ENCODE measurements at regions not wholly inside any gene's neighbourhood (a gene's known extent, or its start where the extent isn't known, plus 50 kb on each side); places are given as distances from the start of the nearest gene placed in this dataset.

DNA sequence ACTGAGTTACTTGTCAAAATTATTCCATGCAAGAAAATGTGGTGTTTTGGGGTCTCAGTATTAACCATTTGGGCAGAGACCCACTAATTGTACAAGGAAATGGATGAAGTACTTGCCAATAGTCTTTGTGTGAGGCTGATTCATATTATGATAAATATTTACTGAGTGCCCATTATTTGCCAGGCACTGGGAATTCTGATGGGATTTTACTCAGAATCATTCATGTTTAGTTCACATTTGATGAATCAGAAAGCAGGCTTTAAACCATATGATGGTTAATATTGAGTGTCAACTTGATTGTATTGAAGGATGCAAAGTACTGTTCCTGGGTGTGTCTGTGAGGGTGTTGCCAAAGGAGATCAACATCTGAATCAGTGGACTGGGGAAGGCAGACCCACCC is 66.2 kb upstream of the SOX21 start:
- no peak overlapping the region for H3K4me2 ChIP-seq
- no peaks in the 10 kb centered on the region for H4K20me1 ChIP-seq (ENCODE audit: low read depth)
- no peaks in the 10 kb centered on the region for H3K9me3 ChIP-seq (ENCODE audit: low read depth)
- TF ChIP-seq EZH2phosphoT487 (IDR thresholded peaks at IDR 0.05): no peak
- no peak for TF ChIP-seq EZH2 (IDR thresholded peaks at IDR 0.05)
- TF ChIP-seq, protein P1, sequence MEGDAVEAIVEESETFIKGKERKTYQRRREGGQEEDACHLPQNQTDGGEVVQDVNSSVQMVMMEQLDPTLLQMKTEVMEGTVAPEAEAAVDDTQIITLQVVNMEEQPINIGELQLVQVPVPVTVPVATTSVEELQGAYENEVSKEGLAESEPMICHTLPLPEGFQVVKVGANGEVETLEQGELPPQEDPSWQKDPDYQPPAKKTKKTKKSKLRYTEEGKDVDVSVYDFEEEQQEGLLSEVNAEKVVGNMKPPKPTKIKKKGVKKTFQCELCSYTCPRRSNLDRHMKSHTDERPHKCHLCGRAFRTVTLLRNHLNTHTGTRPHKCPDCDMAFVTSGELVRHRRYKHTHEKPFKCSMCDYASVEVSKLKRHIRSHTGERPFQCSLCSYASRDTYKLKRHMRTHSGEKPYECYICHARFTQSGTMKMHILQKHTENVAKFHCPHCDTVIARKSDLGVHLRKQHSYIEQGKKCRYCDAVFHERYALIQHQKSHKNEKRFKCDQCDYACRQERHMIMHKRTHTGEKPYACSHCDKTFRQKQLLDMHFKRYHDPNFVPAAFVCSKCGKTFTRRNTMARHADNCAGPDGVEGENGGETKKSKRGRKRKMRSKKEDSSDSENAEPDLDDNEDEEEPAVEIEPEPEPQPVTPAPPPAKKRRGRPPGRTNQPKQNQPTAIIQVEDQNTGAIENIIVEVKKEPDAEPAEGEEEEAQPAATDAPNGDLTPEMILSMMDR (IDR thresholded peaks at IDR 0.05): no peak
- H3K4me3 ChIP-seq: no peak overlapping the region
- H3K27me3 Mint-ChIP-seq (ENCODE audit: insufficient read depth, low read depth): peaks cover 10% of the 10 kb centered on the region
- H3K79me2 ChIP-seq (ENCODE audit: low read depth): no peaks in the 10 kb centered on the region
- H3K4me3 Mint-ChIP-seq: no peak overlapping the region
- peaks cover 8% of the 10 kb centered on the region for H3K4me1 ChIP-seq
- peaks cover 18% of the 10 kb centered on the region for H3K9me3 Mint-ChIP-seq
- H2AFZ ChIP-seq (replicated peaks): no peak overlapping the region
- no peaks in the 10 kb centered on the region for H3K36me3 Mint-ChIP-seq
- no peak overlapping the region for H3K27ac Mint-ChIP-seq
- H3F3A ChIP-seq (ENCODE audit: low read depth): no peaks in the 10 kb centered on the region
- DNase-seq (ENCODE audit: low spot score): no peak
- no peaks in the 10 kb centered on the region for H3K27me3 ChIP-seq
- no peak overlapping the region for H3K27ac ChIP-seq
- H3K9ac ChIP-seq: no peak overlapping the region
- H3K4me1 Mint-ChIP-seq: peaks cover 16% of the 10 kb centered on the region
- no peaks in the 10 kb centered on the region for H3K36me3 ChIP-seq

DNA sequence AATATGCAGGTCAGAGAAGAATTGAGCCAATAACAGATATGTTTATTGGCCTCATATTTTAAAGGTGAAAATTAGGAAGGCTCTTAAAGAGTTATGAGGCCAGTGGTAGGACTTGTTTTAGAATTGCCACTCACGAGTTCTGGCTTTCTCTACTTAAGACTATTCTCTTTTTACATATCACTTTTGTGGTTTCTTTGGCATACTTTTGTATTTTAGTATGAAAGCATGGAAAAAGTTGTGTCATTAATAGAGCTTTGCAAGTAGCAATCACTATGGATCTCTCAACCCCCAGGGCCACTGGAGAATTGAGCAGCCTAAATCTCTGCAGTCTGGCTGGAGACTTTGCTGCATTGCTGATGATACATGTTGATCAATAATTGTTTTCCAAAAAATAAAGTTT is 64.6 kb upstream of the SOX21 start:
- Histone ChIP-seq H3K36me3 (no peaks in the 10 kb centered on the region), H3K4me1 (peaks cover 8% of the 10 kb centered on the region), H3K9ac (no peak overlapping the region), H3K27me3 (no peaks in the 10 kb centered on the region), H3K4me2 (peak overlapping the region; percentile 25), H3K27ac (no peak overlapping the region), H2AFZ (replicated peaks) (no peak overlapping the region), H3K4me3 (no peak overlapping the region), H3K9me3 (ENCODE audit: low read depth) (no peaks in the 10 kb centered on the region), H3F3A (ENCODE audit: low read depth) (no peaks in the 10 kb centered on the region), H3K79me2 (ENCODE audit: low read depth) (no peaks in the 10 kb centered on the region), H4K20me1 (ENCODE audit: low read depth) (no peaks in the 10 kb centered on the region)
- H3K4me1 Mint-ChIP-seq: peaks cover 16% of the 10 kb centered on the region
- TF ChIP-seq EZH2 (IDR thresholded peaks at IDR 0.05): no peak
- no peak for DNase-seq (ENCODE audit: low spot score)
- no peaks in the 10 kb centered on the region for H3K36me3 Mint-ChIP-seq
- H3K27me3 Mint-ChIP-seq (ENCODE audit: insufficient read depth, low read depth): peaks cover 10% of the 10 kb centered on the region
- H3K27ac Mint-ChIP-seq: peak overlapping the region; percentile 37
- peaks cover 10% of the 10 kb centered on the region for H3K9me3 Mint-ChIP-seq
- no peak overlapping the region for H3K4me3 Mint-ChIP-seq

DNA sequence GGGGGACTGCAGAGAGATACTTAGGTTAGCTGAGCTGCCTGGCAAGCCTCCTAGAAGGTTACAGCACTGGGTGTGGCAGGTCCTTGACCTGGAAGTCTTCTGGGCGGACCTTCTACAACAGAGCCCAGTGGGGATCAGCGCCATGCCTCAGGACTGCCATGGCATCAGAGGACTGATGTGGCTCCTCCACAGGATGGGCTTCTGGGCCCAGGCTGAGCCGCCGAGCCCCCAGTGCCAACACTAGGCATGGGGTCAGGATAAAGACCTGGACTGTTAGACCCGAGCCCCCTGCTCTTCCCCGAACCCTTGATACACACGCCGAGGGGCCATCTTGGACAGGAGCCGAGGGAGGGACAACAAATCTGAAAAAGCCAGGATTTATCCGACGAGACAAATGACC is 64.0 kb upstream of the SOX21 start:
- Histone ChIP-seq H3K9ac (no peak overlapping the region), H3K27ac (no peak overlapping the region), H3K4me1 (peaks cover 8% of the 10 kb centered on the region), H3F3A (ENCODE audit: low read depth) (no peaks in the 10 kb centered on the region), H3K36me3 (no peaks in the 10 kb centered on the region), H2AFZ (replicated peaks) (no peak overlapping the region), H4K20me1 (ENCODE audit: low read depth) (no peaks in the 10 kb centered on the region), H3K4me2 (no peak overlapping the region), H3K79me2 (ENCODE audit: low read depth) (no peaks in the 10 kb centered on the region), H3K4me3 (no peak overlapping the region), H3K27me3 (no peaks in the 10 kb centered on the region), H3K9me3 (ENCODE audit: low read depth) (no peaks in the 10 kb centered on the region)
- DNase-seq (ENCODE audit: low spot score): no peak
- Mint-ChIP-seq H3K4me1 (peaks cover 16% of the 10 kb centered on the region), H3K36me3 (no peaks in the 10 kb centered on the region), H3K4me3 (no peak overlapping the region), H3K9me3 (peaks cover 10% of the 10 kb centered on the region), H3K27ac (no peak overlapping the region), H3K27me3 (ENCODE audit: insufficient read depth, low read depth) (peaks cover 10% of the 10 kb centered on the region)
- TF ChIP-seq EZH2 (IDR thresholded peaks at IDR 0.05): no peak
- no peak for TF ChIP-seq EZH2phosphoT487 (IDR thresholded peaks at IDR 0.05)
- TF ChIP-seq, protein P1 (IDR thresholded peaks at IDR 0.05): no peak

DNA sequence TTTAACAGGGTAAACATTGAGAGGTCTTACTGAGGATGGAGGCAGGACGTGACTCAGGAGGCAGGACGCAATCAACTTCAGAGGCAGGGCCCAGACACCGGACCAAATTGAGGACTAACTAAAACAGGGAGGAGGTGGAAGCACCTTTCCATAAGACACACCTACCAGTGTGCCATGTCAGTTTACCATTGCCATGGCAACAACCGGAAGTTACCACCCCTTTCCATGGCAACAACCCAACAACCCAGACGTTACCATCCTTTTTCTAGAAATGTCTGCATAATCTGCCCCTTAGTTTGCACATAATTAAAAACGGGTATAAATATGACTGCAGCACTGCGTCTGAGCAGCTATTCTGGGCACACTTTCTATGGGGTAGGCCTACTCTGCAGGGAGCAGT is 53.5 kb upstream of the SOX21 start:
- Histone ChIP-seq H3K4me1 (peaks cover 15% of the 10 kb centered on the region), H3K79me2 (ENCODE audit: low read depth) (no peaks in the 10 kb centered on the region), H4K20me1 (ENCODE audit: low read depth) (no peaks in the 10 kb centered on the region), H3K27ac (no peak overlapping the region), H3K36me3 (no peaks in the 10 kb centered on the region), H3K27me3 (no peaks in the 10 kb centered on the region), H3K4me2 (no peak overlapping the region), H2AFZ (replicated peaks) (no peak overlapping the region), H3F3A (ENCODE audit: low read depth) (peaks cover 17% of the 10 kb centered on the region), H3K9me3 (ENCODE audit: low read depth) (no peaks in the 10 kb centered on the region), H3K9ac (no peak overlapping the region), H3K4me3 (no peak overlapping the region)
- H3K27ac Mint-ChIP-seq: no peak overlapping the region
- peaks cover 3% of the 10 kb centered on the region for H3K36me3 Mint-ChIP-seq
- peaks cover 30% of the 10 kb centered on the region for H3K4me1 Mint-ChIP-seq
- DNase-seq (ENCODE audit: low spot score): no peak
- peaks cover 11% of the 10 kb centered on the region for H3K9me3 Mint-ChIP-seq
- H3K27me3 Mint-ChIP-seq (ENCODE audit: insufficient read depth, low read depth): peaks cover 10% of the 10 kb centered on the region
- TF ChIP-seq EZH2phosphoT487 (IDR thresholded peaks at IDR 0.05): no peak
- no peak for TF ChIP-seq EZH2 (IDR thresholded peaks at IDR 0.05)
- TF ChIP-seq, protein P1 (IDR thresholded peaks at IDR 0.05): no peak
- H3K4me3 Mint-ChIP-seq: no peak overlapping the region

All from neural progenitor cell (in vitro differentiated cells).